Effector memory CD8-positive, alpha-beta T cell (primary cell): ENCODE measurements at regions not wholly inside any gene's neighbourhood (a gene's known extent, or its start where the extent isn't known, plus 50 kb on each side); places are given as distances from the start of the nearest gene placed in this dataset.

ENCODE experiments used
- ATAC-seq: fragments of 150-1000 bp; cut with Tn5 transposase; replicated peaks from 2 replicates; pipeline ENCODE4 v1.10.0; 2021; ENCODE audit warnings: mild to moderate bottlenecking, moderate library complexity
- DNase-seq, 3 experiments: peaks; one replicate each; pipeline ENCODE4 v3.0.0; 2021
- H3K27ac Mint-ChIP-seq, 2 donors: one replicate each; pipeline ENCODE4 v1.8.0; 2022; ENCODE audit warnings: mild to moderate bottlenecking in 2 of 2, mixed read lengths in 2 of 2, moderate library complexity in 2 of 2
- H3K27me3 Mint-ChIP-seq, 2 donors: one replicate each; pipeline ENCODE4 v1.8.0; 2022; ENCODE audit warnings: mixed read lengths in 2 of 2
- H3K36me3 Mint-ChIP-seq: one replicate; pipeline ENCODE4 v1.8.0; 2022; ENCODE audit warnings: mild to moderate bottlenecking, moderate library complexity, mixed read lengths; ENCODE audit not compliant: insufficient read depth
- H3K4me1 Mint-ChIP-seq, 2 donors: one replicate each; pipeline ENCODE4 v1.8.0; 2022; ENCODE audit warnings: low read depth in 2 of 2, mixed read lengths in 2 of 2
- H3K4me3 Mint-ChIP-seq, 2 donors: one replicate each; pipeline ENCODE4 v1.8.0; 2022; ENCODE audit warnings: mild to moderate bottlenecking in 2 of 2, mixed read lengths in 2 of 2, moderate library complexity in 2 of 2
- H3K9me3 Mint-ChIP-seq, 2 donors: one replicate each; pipeline ENCODE4 v1.8.0; 2022; ENCODE audit warnings: mixed read lengths in 2 of 2

DNA sequence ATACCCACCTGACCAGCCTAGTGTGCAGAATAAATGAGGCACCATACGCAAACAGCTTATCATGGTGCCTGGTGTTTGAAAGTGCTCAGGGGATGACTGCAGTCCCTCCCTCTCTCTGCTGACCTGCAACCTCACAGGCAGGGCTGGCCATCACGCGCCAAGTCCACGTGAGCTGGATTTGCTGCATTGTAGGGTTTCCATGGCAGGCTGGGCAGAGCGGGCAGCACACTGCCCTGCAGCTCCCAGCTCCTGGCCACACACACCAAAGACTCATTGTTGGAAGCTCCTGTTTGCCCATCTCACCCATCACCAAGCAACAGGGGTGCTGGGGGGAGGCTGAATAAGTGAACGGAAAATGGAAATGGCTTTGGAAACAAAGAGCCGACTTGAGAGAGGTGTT lies 81.8 kb downstream of the IRX3 start:
- Mint-ChIP-seq H3K27ac (no peak overlapping the region), H3K4me1 (no peaks in the 10 kb centered on the region), H3K36me3 (no peaks in the 10 kb centered on the region), H3K9me3 (no peaks in the 10 kb centered on the region), H3K4me3 (no peak overlapping the region), H3K27me3 (peaks cover 48 to 60% of the 10 kb centered on the region in 2 donors)
- ATAC-seq (no peak), DNase-seq (no peak)

DNA sequence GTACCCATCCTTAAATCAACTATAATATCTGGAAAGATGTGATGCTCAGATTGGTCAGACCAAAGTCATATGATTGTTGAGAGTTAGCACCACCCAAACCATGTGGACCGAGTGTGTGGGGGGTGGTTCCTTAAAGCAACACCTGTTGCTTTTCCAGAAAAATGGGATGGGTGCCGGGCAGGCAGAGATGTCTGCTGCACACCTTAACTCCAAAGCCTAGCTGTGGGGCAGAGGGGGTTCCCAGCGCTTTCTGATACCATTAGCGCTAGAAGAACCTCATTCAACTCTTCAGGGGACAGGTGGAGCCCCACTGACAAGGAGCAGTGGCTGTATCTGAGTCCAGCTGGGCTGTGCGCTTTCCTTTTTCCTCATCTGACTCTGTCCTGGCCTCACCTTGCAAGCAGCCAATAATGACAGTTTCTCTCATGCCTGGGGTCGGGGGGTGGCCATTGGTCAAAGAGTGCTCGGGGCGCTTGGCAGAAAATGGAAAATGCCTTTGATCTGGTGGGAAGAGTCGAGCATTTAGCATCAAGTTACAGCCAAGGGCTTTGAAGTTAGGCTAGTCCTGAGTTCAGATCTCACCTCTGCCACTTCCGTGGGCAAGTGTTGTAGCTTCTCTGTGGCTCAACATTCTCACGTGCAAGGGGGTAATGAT lies 82.6 kb downstream of the IRX3 start:
- no peak for DNase-seq
- H3K27me3 Mint-ChIP-seq, result peaks cover 51 to 60% of the 10 kb centered on the region in 2 donors
- H3K4me1 Mint-ChIP-seq, result no peaks in the 10 kb centered on the region
- H3K9me3 Mint-ChIP-seq, result no peaks in the 10 kb centered on the region
- H3K4me3 Mint-ChIP-seq, result no peak overlapping the region
- ATAC-seq, result no peak
- H3K27ac Mint-ChIP-seq, result no peak overlapping the region
- H3K36me3 Mint-ChIP-seq, result no peaks in the 10 kb centered on the region

DNA sequence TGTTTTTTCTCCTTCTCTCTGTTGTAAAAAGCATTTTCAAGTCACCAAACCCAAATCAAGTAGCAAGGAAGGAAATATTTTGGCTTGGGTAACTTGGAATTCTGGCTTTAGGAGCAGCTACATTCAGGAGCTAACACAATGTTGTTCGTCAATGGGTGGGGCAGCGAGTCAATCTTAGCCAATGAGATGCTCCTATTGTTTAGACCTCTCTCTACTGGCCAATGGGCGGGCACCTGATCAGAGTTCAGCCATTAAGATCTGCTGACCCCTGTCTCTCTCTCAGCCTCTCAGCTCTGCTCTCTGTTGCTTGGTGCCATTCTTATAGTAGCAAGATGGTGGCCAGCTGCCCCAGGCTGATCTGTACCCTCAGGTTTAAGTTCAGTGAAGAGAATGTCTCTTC lies 83.2 kb downstream of the IRX3 start:
- DNase-seq (no peak), ATAC-seq (no peak)
- Mint-ChIP-seq H3K4me3 (no peak overlapping the region), H3K9me3 (no peaks in the 10 kb centered on the region), H3K36me3 (no peaks in the 10 kb centered on the region), H3K27ac (no peak overlapping the region), H3K4me1 (no peaks in the 10 kb centered on the region), H3K27me3 (peaks cover 48 to 54% of the 10 kb centered on the region in 2 donors)
